ENCODE measurements at regions not wholly inside any gene's neighbourhood (a gene's known extent, or its start where the extent isn't known, plus 50 kb on each side); places are given as distances from the start of the nearest gene placed in this dataset.

DNA sequence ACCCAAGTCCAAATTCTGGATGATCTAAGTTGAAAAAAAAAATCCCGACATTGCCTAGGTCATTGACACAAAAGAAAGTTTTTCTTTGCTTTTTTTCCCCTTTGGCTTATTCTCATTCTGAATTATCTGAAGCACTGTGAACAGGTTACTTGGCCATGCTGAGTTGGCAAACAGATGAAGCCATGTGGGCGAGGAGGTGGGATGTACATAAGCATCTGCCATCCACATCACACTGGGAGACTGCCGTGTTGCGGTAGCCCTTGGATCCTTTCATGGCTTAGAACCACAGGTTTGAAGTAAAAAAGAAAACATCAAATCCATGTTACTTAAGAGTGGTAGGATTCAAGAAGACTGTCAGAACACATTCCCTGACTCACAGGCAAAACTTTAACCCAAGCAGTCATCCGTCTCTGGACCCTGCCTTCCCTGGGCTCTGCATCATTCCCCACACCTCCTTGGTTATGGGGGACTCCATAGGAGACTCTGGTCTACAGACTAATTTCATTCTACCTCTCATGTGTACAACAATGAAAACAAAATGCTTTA is 242.5 kb upstream of the SERP2 start:
- Histone ChIP-seq H3K9ac (replicated peaks in 1 of 4; ENCODE audit: extremely low read depth in 1 of 4, low read depth in 3 of 4, low read length in 3 of 4) (no peak overlapping the region), H3K4ac (replicated peaks; ENCODE audit: insufficient read length, low read depth, low read length) (no peak overlapping the region), H2AK5ac (ENCODE audit: low read depth, low read length) (no peak overlapping the region), H3K4me3 (ENCODE audit: extremely low read depth in 1 of 4, insufficient read depth in 2 of 4, low read depth in 3 of 4, low read length in 4 of 4) (no peak overlapping the region), H4K8ac (ENCODE audit: extremely low read depth, insufficient read depth, low read length) (no peak overlapping the region), H2BK15ac (ENCODE audit: low read length) (no peak overlapping the region), H3K4me1 (replicated peaks in 1 of 4; ENCODE audit: control insufficient read depth in 3 of 4, insufficient read depth in 4 of 4, low read length in 3 of 4) (no peaks in the 10 kb centered on the region), H2BK20ac (ENCODE audit: low read length) (no peak overlapping the region), H3K79me1 (ENCODE audit: low read depth, low read length) (no peaks in the 10 kb centered on the region), H3K36me3 (ENCODE audit: control insufficient read depth in 2 of 4, insufficient read depth in 4 of 4, low read length in 3 of 4) (no peaks in the 10 kb centered on the region), H4K91ac (replicated peaks; ENCODE audit: insufficient read length, low read length) (no peak overlapping the region), H3K18ac (ENCODE audit: extremely low read depth, low read length) (no peak overlapping the region), H2BK5ac (ENCODE audit: low read depth, low read length) (no peak overlapping the region), H3K9me3 (ENCODE audit: insufficient read depth in 2 of 2, low read depth in 1 of 2, low read length in 1 of 2) (no peaks in the 10 kb centered on the region), H2BK120ac (replicated peaks; ENCODE audit: low read depth, low read length) (no peak overlapping the region), H3K79me2 (ENCODE audit: control insufficient read depth in 1 of 2, insufficient read depth in 2 of 2, low read length in 2 of 2) (no peaks in the 10 kb centered on the region), H2AFZ (ENCODE audit: low read length) (no peak overlapping the region), H3K4me2 (ENCODE audit: insufficient read depth in 1 of 2, low read depth in 2 of 2, low read length in 2 of 2) (no peak overlapping the region), H3K27me3 (replicated peaks in 1 of 4; ENCODE audit: control insufficient read depth in 3 of 4, extremely low read depth in 1 of 4, insufficient read depth in 3 of 4, low read length in 3 of 4) (no peaks in the 10 kb centered on the region), H2BK12ac (ENCODE audit: low read depth, low read length) (no peak overlapping the region), H3K14ac (ENCODE audit: insufficient read length) (no peak overlapping the region), H3K23me2 (ENCODE audit: low read depth, low read length) (no peaks in the 10 kb centered on the region), H4K20me1 (replicated peaks in 1 of 2; ENCODE audit: control insufficient read depth in 1 of 2, insufficient read depth in 2 of 2, low read length in 2 of 2) (no peaks in the 10 kb centered on the region), H4K5ac (ENCODE audit: insufficient read length, low read depth, low read length) (no peak overlapping the region), H3K27ac (ENCODE audit: low read depth, low read length) (no peak overlapping the region), H3K23ac (ENCODE audit: insufficient read length) (no peak overlapping the region), H3K56ac (replicated peaks; ENCODE audit: insufficient read length, low read depth, low read length) (no peak overlapping the region)
- FAIRE-seq (no peak), DNase-seq (ENCODE audit: low read depth in 1 of 2, low spot score in 2 of 2) (no peak)
- ChIA-PET CTCF (ENCODE audit: partially characterized antibody) (interaction anchor here (0.6 to 1.3 kb wide), 4 partner anchors 9 to 226 kb away, joined by 3 to 4 read pairs (median 3); no protein-coding TSS in a partner anchor), POLR2A (ENCODE audit: partially characterized antibody) (interaction anchor here (0.6 kb wide), 1 partner anchor 9 kb away, joined by 3 read pairs; no protein-coding TSS in a partner anchor)
- 93% methylated on average over 5 of the region's 5 CpGs; no CpG with 5 or more reads in 1 of the 2 experiments for WGBS, 2 experiments (ENCODE audit: extremely low coverage in 1 of 2, insufficient coverage in 1 of 2, insufficient read length in 1 of 2, insufficient replicate concordance in 2 of 2, low coverage in 1 of 2, low lambda C conversion rate in 2 of 2, missing lambda C conversion rate in 1 of 2)
- no peak for TF ChIP-seq ZNF274 (IDR thresholded peaks at IDR 0.05; ENCODE audit: borderline replicate concordance, extremely low read depth, low read length)
- no peak for TF ChIP-seq SIX5 (IDR thresholded peaks at IDR 0.05; ENCODE audit: low read depth, low read length)
- TF ChIP-seq CEBPB (IDR thresholded peaks at IDR 0.05; ENCODE audit: low read depth, low read length): no peak
- no peak for TF ChIP-seq HDAC6 (IDR thresholded peaks at IDR 0.05; ENCODE audit: low read depth, low read length)
- TF ChIP-seq CTBP2 (IDR thresholded peaks at IDR 0.05; ENCODE audit: borderline replicate concordance, insufficient read depth, insufficient read length, low read length): no peak
- no peak for TF ChIP-seq TEAD4 (IDR thresholded peaks at IDR 0.05; ENCODE audit: low read depth, low read length)
- TF ChIP-seq FOSL1 (IDR thresholded peaks at IDR 0.05; ENCODE audit: insufficient read depth, low read depth, low read length): no peak
- TF ChIP-seq PHF8 (conservative IDR thresholded peaks at IDR 0.05; ENCODE audit: low read depth, low read length): no peak
- TF ChIP-seq CBX5 (IDR thresholded peaks at IDR 0.05; ENCODE audit: low read depth, low read length): no peak
- TF ChIP-seq SUZ12 (IDR thresholded peaks at IDR 0.05; ENCODE audit: low read length): no peak
- no peak for TF ChIP-seq KDM4A (IDR thresholded peaks at IDR 0.05; ENCODE audit: low read depth, low read length, severe bottlenecking)
- TF ChIP-seq, protein P1, sequence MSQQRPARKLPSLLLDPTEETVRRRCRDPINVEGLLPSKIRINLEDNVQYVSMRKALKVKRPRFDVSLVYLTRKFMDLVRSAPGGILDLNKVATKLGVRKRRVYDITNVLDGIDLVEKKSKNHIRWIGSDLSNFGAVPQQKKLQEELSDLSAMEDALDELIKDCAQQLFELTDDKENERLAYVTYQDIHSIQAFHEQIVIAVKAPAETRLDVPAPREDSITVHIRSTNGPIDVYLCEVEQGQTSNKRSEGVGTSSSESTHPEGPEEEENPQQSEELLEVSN (IDR thresholded peaks at IDR 0.05): no peak
- TF ChIP-seq POLR2A (IDR thresholded peaks at IDR 0.05; ENCODE audit: control extremely low read depth in 1 of 2, low read depth in 2 of 2, low read length in 2 of 2): no peak
- TF ChIP-seq GTF2F1 (IDR thresholded peaks at IDR 0.05; ENCODE audit: borderline replicate concordance, low read depth, low read length): no peak
